SK-N-SH treated with all-trans-retinoic acid at 6 μM for 48 hours (cell line): ENCODE measurements at regions not wholly inside any gene's neighbourhood (a gene's known extent, or its start where the extent isn't known, plus 50 kb on each side); places are given as distances from the start of the nearest gene placed in this dataset.

Experiments used
- ATAC-seq: fragments of 200-7000 bp; cut with Tn5 transposase; 3 replicates; pipeline ENCODE4 v1.9.1; 2020; ENCODE audit warnings: mild to moderate bottlenecking, moderate library complexity
- ARNTL ChIP-seq: fragments of 450-650 bp; formaldehyde crosslinking; IDR thresholded peaks from 2 replicates; pipeline ENCODE4 v1.5.0; 2020; ENCODE audit warnings: low read depth, mild to moderate bottlenecking, moderate library complexity, borderline replicate concordance
- BACH2 ChIP-seq: fragments of 250-450 bp; sonication (Bioruptor Pico); IDR thresholded peaks from 2 replicates; pipeline ENCODE4 v1.9.0; 2021; ENCODE audit warnings: mild to moderate bottlenecking, borderline replicate concordance
- CSDC2 ChIP-seq: fragments of 250-450 bp; sonication (Bioruptor Pico); IDR thresholded peaks from 2 replicates; pipeline ENCODE4 v1.5.0; 2020; ENCODE audit warnings: mild to moderate bottlenecking, moderate library complexity
- ESRRG ChIP-seq: fragments of 250-450 bp; sonication (Bioruptor Pico); IDR thresholded peaks from 2 replicates; pipeline ENCODE4 v1.6.1; 2021; ENCODE audit warnings: mild to moderate bottlenecking
- GLIS3 ChIP-seq: fragments of 250-450 bp; sonication (Bioruptor Pico); IDR thresholded peaks from 2 replicates; pipeline ENCODE4 v1.5.0; 2020; ENCODE audit warnings: mild to moderate bottlenecking, moderate library complexity
- ISL1 ChIP-seq: fragments of 250-450 bp; sonication (Bioruptor Pico); IDR thresholded peaks from 2 replicates; pipeline ENCODE4 v2.1.2; 2022; ENCODE audit warnings: mild to moderate bottlenecking, moderate library complexity
- OSR1 ChIP-seq: fragments of 250-450 bp; sonication (Bioruptor Pico); IDR thresholded peaks from 2 replicates; pipeline ENCODE4 v1.8.0; 2022; ENCODE audit warnings: moderate library complexity, mild to moderate bottlenecking, inconsistent platforms
- PPARA ChIP-seq: fragments of 250-450 bp; sonication (Bioruptor Pico); IDR thresholded peaks from 2 replicates; pipeline ENCODE4 v1.5.0; 2020; ENCODE audit warnings: mild to moderate bottlenecking, borderline replicate concordance
- RARB ChIP-seq: fragments of 250-450 bp; sonication (Bioruptor Pico); IDR thresholded peaks from 2 replicates; pipeline ENCODE4 v1.8.0; 2021; ENCODE audit warnings: mild to moderate bottlenecking, moderate library complexity
- SNAI2 ChIP-seq: fragments of 250-450 bp; sonication (Bioruptor Pico); IDR thresholded peaks from 2 replicates; pipeline ENCODE4 v1.5.0; 2020; ENCODE audit warnings: mild to moderate bottlenecking, moderate library complexity
- TCF4 ChIP-seq: fragments of 250-450 bp; sonication (Bioruptor Pico); IDR thresholded peaks from 2 replicates; pipeline ENCODE4 v1.8.0; 2021; ENCODE audit warnings: mild to moderate bottlenecking, moderate library complexity, borderline replicate concordance
- TOX ChIP-seq: fragments of 250-450 bp; sonication (Bioruptor Pico); IDR thresholded peaks from 2 replicates; pipeline ENCODE4 v1.8.0; 2021; ENCODE audit warnings: mild to moderate bottlenecking, moderate library complexity, borderline replicate concordance
- ZC3H10 ChIP-seq: fragments of 250-450 bp; sonication (Bioruptor Pico); IDR thresholded peaks from 2 replicates; pipeline ENCODE4 v1.5.1; 2021; ENCODE audit warnings: mild to moderate bottlenecking, moderate library complexity
- ZFP3 ChIP-seq: fragments of 250-450 bp; sonication (Bioruptor Pico); IDR thresholded peaks from 2 replicates; pipeline ENCODE4 v1.5.0; 2020; ENCODE audit warnings: mild to moderate bottlenecking, moderate library complexity
- ZFP30 ChIP-seq: fragments of 450-650 bp; formaldehyde crosslinking; IDR thresholded peaks from 2 replicates; pipeline ENCODE4 v1.5.0; 2022; ENCODE audit warnings: mild to moderate bottlenecking, moderate library complexity
- ZNF565 ChIP-seq: fragments of 450-650 bp; formaldehyde crosslinking; conservative IDR thresholded peaks from 2 replicates; pipeline ENCODE4 v1.5.0; 2020; ENCODE audit warnings: low read depth, mild to moderate bottlenecking, moderate library complexity
- ZNF70 ChIP-seq: fragments of 450-650 bp; formaldehyde crosslinking; IDR thresholded peaks from 2 replicates; pipeline ENCODE4 v1.5.0; 2020; ENCODE audit warnings: mild to moderate bottlenecking, moderate library complexity
- ZNF8 ChIP-seq: fragments of 450-650 bp; formaldehyde crosslinking; IDR thresholded peaks from 2 replicates; pipeline ENCODE4 v1.5.0; 2020; ENCODE audit warnings: mild to moderate bottlenecking, moderate library complexity
- TF ChIP-seq, protein P1 (sequence below): fragments of 250-450 bp; sonication (Bioruptor Pico); IDR thresholded peaks from 2 replicates; pipeline ENCODE4 v1.5.0; 2020; ENCODE audit warnings: mild to moderate bottlenecking, moderate library complexity
- TF ChIP-seq, protein P2 (sequence below): fragments of 250-450 bp; sonication (Bioruptor Pico); IDR thresholded peaks from 2 replicates; pipeline ENCODE4 v1.5.1; 2020; ENCODE audit warnings: low read depth, mild to moderate bottlenecking, moderate library complexity
- TF ChIP-seq, protein P3 (sequence below): fragments of 250-450 bp; sonication (Bioruptor Pico); IDR thresholded peaks from 2 replicates; pipeline ENCODE4 v1.5.1; 2021; ENCODE audit warnings: mild to moderate bottlenecking, moderate library complexity
- TF ChIP-seq, protein P4 (sequence below): fragments of 250-450 bp; sonication (Bioruptor Pico); IDR thresholded peaks from 2 replicates; pipeline ENCODE4 v1.8.0; 2021; ENCODE audit warnings: low read depth, mild to moderate bottlenecking, moderate library complexity, borderline replicate concordance
- TF ChIP-seq, protein P5 (sequence below): fragments of 250-450 bp; sonication (Bioruptor Pico); IDR thresholded peaks from 2 replicates; pipeline ENCODE4 v1.8.0; 2020; ENCODE audit warnings: mild to moderate bottlenecking, moderate library complexity, borderline replicate concordance

DNA sequence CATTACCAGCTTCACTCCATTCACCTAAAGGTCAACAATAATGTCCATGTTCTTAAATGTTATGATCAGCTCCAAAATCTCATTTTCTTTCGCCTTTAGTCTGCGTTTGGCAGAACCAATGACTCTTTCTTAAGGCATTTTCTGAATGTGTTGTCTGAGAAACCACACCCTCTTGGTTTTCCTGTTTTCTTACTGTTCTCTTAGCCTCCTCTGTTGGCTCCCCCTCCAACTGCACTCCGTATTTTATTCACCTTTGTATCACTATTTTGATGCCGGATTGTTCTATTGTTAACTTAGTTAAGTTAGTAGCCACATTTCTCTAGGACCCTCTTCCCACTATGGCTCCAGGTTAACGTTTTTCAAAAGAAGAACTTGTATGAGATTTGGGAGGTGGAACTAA, 185.6 kb downstream of the DMAC1 start:
- TF ChIP-seq ZNF8 (no peak), TOX (no peak), ZFP30 (CRISPR knock-in tag) (no peak), SNAI2 (no peak), ISL1 (no peak), BACH2 (no peak), ARNTL (CRISPR knock-in tag) (no peak), ESRRG (CRISPR knock-in tag) (no peak), ZFP3 (no peak), ZNF565 (CRISPR knock-in tag) (no peak)
- TF ChIP-seq, protein P1, sequence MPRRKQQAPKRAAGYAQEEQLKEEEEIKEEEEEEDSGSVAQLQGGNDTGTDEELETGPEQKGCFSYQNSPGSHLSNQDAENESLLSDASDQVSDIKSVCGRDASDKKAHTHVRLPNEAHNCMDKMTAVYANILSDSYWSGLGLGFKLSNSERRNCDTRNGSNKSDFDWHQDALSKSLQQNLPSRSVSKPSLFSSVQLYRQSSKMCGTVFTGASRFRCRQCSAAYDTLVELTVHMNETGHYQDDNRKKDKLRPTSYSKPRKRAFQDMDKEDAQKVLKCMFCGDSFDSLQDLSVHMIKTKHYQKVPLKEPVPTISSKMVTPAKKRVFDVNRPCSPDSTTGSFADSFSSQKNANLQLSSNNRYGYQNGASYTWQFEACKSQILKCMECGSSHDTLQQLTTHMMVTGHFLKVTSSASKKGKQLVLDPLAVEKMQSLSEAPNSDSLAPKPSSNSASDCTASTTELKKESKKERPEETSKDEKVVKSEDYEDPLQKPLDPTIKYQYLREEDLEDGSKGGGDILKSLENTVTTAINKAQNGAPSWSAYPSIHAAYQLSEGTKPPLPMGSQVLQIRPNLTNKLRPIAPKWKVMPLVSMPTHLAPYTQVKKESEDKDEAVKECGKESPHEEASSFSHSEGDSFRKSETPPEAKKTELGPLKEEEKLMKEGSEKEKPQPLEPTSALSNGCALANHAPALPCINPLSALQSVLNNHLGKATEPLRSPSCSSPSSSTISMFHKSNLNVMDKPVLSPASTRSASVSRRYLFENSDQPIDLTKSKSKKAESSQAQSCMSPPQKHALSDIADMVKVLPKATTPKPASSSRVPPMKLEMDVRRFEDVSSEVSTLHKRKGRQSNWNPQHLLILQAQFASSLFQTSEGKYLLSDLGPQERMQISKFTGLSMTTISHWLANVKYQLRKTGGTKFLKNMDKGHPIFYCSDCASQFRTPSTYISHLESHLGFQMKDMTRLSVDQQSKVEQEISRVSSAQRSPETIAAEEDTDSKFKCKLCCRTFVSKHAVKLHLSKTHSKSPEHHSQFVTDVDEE (CRISPR knock-in tag), result no peak
- TF ChIP-seq, protein P2, sequence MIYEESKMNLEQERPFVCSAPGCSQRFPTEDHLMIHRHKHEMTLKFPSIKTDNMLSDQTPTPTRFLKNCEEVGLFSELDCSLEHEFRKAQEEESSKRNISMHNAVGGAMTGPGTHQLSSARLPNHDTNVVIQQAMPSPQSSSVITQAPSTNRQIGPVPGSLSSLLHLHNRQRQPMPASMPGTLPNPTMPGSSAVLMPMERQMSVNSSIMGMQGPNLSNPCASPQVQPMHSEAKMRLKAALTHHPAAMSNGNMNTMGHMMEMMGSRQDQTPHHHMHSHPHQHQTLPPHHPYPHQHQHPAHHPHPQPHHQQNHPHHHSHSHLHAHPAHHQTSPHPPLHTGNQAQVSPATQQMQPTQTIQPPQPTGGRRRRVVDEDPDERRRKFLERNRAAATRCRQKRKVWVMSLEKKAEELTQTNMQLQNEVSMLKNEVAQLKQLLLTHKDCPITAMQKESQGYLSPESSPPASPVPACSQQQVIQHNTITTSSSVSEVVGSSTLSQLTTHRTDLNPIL (CRISPR knock-in tag), result no peak
- TF ChIP-seq, protein P3, sequence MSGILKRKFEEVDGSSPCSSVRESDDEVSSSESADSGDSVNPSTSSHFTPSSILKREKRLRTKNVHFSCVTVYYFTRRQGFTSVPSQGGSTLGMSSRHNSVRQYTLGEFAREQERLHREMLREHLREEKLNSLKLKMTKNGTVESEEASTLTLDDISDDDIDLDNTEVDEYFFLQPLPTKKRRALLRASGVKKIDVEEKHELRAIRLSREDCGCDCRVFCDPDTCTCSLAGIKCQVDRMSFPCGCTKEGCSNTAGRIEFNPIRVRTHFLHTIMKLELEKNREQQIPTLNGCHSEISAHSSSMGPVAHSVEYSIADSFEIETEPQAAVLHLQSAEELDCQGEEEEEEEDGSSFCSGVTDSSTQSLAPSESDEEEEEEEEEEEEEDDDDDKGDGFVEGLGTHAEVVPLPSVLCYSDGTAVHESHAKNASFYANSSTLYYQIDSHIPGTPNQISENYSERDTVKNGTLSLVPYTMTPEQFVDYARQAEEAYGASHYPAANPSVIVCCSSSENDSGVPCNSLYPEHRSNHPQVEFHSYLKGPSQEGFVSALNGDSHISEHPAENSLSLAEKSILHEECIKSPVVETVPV (CRISPR knock-in tag), result no peak
- TF ChIP-seq, protein P4, sequence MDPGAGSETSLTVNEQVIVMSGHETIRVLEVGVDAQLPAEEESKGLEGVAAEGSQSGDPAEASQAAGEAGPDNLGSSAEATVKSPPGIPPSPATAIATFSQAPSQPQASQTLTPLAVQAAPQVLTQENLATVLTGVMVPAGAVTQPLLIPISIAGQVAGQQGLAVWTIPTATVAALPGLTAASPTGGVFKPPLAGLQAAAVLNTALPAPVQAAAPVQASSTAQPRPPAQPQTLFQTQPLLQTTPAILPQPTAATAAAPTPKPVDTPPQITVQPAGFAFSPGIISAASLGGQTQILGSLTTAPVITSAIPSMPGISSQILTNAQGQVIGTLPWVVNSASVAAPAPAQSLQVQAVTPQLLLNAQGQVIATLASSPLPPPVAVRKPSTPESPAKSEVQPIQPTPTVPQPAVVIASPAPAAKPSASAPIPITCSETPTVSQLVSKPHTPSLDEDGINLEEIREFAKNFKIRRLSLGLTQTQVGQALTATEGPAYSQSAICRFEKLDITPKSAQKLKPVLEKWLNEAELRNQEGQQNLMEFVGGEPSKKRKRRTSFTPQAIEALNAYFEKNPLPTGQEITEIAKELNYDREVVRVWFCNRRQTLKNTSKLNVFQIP (CRISPR knock-in tag), result no peak
- TF ChIP-seq, all 23 proteins: peak for 0
- ATAC-seq, result no peak

DNA sequence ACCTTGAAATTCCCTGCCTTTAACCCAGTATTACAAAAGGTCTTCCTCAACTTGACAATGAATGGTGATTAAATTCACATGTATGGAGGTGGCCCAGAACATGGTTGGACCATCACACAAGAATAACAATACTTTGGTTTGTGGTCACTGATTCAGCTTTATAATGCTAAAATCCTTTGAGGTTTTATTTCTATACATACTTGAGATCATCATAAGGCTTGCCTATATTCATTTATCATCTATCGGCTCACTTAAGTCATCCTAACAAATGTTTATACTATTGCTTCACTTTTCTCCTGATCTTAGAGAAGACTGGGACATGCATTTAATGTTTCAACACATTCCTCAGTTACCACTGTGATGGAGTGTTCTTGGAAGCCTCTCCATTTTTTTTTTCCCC, 191.3 kb downstream of the DMAC1 start:
- ATAC-seq, result no peak
- no peak for TF ChIP-seq ZNF70 (CRISPR knock-in tag)
- TF ChIP-seq ZNF565 (CRISPR knock-in tag), result no peak
- TF ChIP-seq RARB (CRISPR knock-in tag), result no peak
- TF ChIP-seq OSR1 (CRISPR knock-in tag), result no peak
- TF ChIP-seq PPARA (CRISPR knock-in tag), result no peak
- no peak for TF ChIP-seq ZC3H10 (CRISPR knock-in tag)
- no peak for TF ChIP-seq TOX
- no peak for TF ChIP-seq ESRRG (CRISPR knock-in tag)
- no peak for TF ChIP-seq ZFP30 (CRISPR knock-in tag)
- no peak for TF ChIP-seq CSDC2 (CRISPR knock-in tag)
- TF ChIP-seq, protein P5, sequence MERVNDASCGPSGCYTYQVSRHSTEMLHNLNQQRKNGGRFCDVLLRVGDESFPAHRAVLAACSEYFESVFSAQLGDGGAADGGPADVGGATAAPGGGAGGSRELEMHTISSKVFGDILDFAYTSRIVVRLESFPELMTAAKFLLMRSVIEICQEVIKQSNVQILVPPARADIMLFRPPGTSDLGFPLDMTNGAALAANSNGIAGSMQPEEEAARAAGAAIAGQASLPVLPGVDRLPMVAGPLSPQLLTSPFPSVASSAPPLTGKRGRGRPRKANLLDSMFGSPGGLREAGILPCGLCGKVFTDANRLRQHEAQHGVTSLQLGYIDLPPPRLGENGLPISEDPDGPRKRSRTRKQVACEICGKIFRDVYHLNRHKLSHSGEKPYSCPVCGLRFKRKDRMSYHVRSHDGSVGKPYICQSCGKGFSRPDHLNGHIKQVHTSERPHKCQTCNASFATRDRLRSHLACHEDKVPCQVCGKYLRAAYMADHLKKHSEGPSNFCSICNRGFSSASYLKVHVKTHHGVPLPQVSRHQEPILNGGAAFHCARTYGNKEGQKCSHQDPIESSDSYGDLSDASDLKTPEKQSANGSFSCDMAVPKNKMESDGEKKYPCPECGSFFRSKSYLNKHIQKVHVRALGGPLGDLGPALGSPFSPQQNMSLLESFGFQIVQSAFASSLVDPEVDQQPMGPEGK, result no peak
- TF ChIP-seq, protein P1 (CRISPR knock-in tag), result no peak
- TF ChIP-seq ISL1, result no peak
- TF ChIP-seq, protein P2 (CRISPR knock-in tag), result no peak
- TF ChIP-seq ZFP3, result no peak
- no peak for TF ChIP-seq GLIS3 (CRISPR knock-in tag)
- TF ChIP-seq TCF4, result no peak
- TF ChIP-seq, all 23 proteins: peak for 0
